Uterus (tissue), 3 donors: ENCODE measurements at regions not wholly inside any gene's neighbourhood (a gene's known extent, or its start where the extent isn't known, plus 50 kb on each side); places are given as distances from the start of the nearest gene placed in this dataset.
"Not testable (repeated sequence)": the region's sequence is repeated elsewhere in the genome, so short reads cannot be mapped to it uniquely, and the experiment has no call there.

Source experiments
- DNase-seq, 2 donors: peaks; one replicate each; pipeline ENCODE4 v3.0.0-alpha.2; 2019 to 2020
- H3K27ac ChIP-seq, 2 donors: fragments of 200-600 bp; sonication (generic); 1 replicate in 1 of 2; 2 replicates in 1 of 2; pipeline ENCODE4 v1.5.1; 2016 to 2018
- H3K27me3 ChIP-seq, 2 donors: fragments of 200-600 bp; sonication (generic); one replicate each; pipeline ENCODE4 v1.5.1; 2018 to 2019; ENCODE audit warnings: control low read depth in 1 of 2
- H3K36me3 ChIP-seq, 2 donors: fragments of 200-600 bp; sonication (generic); one replicate each; pipeline ENCODE4 v1.5.1; 2019; ENCODE audit warnings: control low read depth in 1 of 2
- H3K4me1 ChIP-seq, 2 donors: fragments of 200-600 bp; sonication (generic); one replicate each; pipeline ENCODE4 v1.5.1; 2018 to 2019; ENCODE audit warnings: control low read depth in 1 of 2
- H3K4me3 ChIP-seq, 2 donors: fragments of 200-600 bp; sonication (generic); 1 replicate in 1 of 2; 2 replicates in 1 of 2; pipeline ENCODE4 v1.5.1; 2018 to 2019; ENCODE audit warnings: mild to moderate bottlenecking in 1 of 2
- H3K9me3 ChIP-seq, 2 donors: fragments of 200-600 bp; sonication (generic); one replicate each; pipeline ENCODE4 v1.5.1; 2019; ENCODE audit warnings: control low read depth in 1 of 2
- POLR2A ChIP-seq, 2 donors: fragments of 450-650 bp; IDR thresholded peaks; one replicate each; pipeline ENCODE4 v1.6.1; 2016; ENCODE audit warnings: antibody characterized with exemption in 2 of 2, mild to moderate bottlenecking in 1 of 2, moderate library complexity in 1 of 2
- intact Hi-C: fragments of 100-400 bp; cut with DNase I; formaldehyde crosslinking; loops from one replicate; pipeline ENCODE4 v1.15.1; 2023; ENCODE audit warnings: low total_unique reads
- TF ChIP-seq, protein P1 (sequence below), 4 experiments: fragments of 200-600 bp in 2 of 4; fragments of 450-650 bp in 2 of 4; sonication (generic) in 2 of 4; IDR thresholded peaks; one replicate each; pipeline ENCODE4 v1.5.1; 2016 to 2019; ENCODE audit warnings: antibody characterized with exemption in 4 of 4, mild to moderate bottlenecking in 2 of 4, moderate library complexity in 1 of 4
- donor health status: DM: yes; HTN: yes; CAD: no.

DNA sequence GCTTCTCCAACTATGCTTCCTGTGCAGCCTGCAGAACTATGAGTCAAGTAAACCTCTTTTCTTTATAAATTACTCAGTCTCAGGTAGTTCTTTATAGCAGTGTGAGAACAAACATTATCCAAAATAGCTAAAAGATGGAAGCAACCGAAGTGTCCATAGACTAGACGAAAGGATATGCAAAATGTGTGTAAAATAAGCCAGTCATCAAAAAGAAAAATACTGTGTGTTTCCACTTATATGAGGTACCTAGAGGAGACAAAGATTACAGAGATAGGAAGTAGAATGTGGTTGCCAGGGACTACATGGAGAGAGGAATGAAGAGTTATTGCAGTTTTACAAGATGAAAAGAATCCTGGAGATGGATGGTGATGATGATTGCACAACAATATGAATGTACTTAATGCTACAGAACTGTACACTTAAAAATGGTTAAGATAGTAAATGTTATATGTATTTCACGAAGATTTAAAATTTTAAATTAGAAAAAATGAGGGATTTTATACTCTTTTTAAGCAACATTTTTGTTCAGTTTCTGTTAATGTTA lies 99.3 kb upstream of the FN1 start:
- H3K36me3 ChIP-seq, result no peaks in the 10 kb centered on the region
- no peaks in the 10 kb centered on the region for H3K27me3 ChIP-seq
- TF ChIP-seq, protein P1, sequence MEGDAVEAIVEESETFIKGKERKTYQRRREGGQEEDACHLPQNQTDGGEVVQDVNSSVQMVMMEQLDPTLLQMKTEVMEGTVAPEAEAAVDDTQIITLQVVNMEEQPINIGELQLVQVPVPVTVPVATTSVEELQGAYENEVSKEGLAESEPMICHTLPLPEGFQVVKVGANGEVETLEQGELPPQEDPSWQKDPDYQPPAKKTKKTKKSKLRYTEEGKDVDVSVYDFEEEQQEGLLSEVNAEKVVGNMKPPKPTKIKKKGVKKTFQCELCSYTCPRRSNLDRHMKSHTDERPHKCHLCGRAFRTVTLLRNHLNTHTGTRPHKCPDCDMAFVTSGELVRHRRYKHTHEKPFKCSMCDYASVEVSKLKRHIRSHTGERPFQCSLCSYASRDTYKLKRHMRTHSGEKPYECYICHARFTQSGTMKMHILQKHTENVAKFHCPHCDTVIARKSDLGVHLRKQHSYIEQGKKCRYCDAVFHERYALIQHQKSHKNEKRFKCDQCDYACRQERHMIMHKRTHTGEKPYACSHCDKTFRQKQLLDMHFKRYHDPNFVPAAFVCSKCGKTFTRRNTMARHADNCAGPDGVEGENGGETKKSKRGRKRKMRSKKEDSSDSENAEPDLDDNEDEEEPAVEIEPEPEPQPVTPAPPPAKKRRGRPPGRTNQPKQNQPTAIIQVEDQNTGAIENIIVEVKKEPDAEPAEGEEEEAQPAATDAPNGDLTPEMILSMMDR (IDR thresholded peaks at IDR 0.05), result no peak
- TF ChIP-seq POLR2A (IDR thresholded peaks at IDR 0.05), result no peak
- no peaks in the 10 kb centered on the region for H3K4me1 ChIP-seq
- H3K4me3 ChIP-seq, result no peak overlapping the region
- intact Hi-C loops, result no loop called here
- H3K27ac ChIP-seq, result no peak overlapping the region
- DNase-seq, result no peak
- H3K9me3 ChIP-seq, result no peaks in the 10 kb centered on the region

DNA sequence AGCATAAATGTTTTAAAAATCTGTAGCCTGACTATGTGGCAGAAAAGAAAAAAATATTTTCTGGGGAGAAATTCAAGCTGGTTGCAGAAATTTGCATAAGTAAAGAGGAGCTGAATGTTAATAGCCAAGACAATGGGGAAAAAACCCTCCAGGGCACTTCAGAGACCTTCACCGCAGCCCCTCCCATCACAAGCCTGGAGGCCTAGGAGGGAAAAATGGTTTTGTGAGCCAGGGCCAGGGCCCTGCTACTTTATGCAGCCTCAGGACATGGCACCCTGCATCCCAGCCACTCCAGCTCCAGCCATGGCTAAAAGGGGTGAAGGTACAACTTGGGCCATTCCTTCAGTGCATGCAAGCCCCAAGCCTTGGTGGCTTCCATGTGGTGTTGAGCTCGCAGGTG lies 97.8 kb upstream of the FN1 start:
- H3K4me1 ChIP-seq, H3K27ac ChIP-seq, intact Hi-C loops: not testable (repeated sequence)

DNA sequence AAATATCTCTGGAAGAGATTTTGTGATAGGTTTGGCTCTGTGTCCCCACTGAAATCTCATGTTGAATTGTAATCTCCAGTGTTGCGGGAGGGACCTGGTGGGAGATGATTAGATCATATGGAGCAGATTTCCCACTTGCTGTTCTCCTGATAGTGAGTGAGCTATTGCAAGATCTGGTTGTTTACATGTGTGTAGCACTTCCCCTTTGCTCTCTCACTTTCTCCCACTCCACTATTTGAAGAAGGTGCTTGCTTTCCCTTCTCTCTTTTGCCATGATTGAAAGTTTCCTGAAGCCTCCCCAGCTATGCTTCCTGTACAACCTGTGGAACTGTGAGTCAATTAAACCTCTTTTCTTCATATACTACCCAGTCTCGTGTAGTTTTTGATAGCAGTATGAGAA lies 97.0 kb upstream of the FN1 start:
- Histone ChIP-seq H3K4me3 (no peak overlapping the region), H3K27me3 (no peaks in the 10 kb centered on the region), H3K27ac (no peak overlapping the region), H3K4me1 (no peaks in the 10 kb centered on the region), H3K36me3 (no peaks in the 10 kb centered on the region), H3K9me3 (no peaks in the 10 kb centered on the region)
- TF ChIP-seq, protein P1 (IDR thresholded peaks at IDR 0.05), result no peak
- no peak for TF ChIP-seq POLR2A (IDR thresholded peaks at IDR 0.05)
- intact Hi-C loops, result no loop called here
- DNase-seq, result no peak

More for the DNA sequence above, 97.8 kb upstream of the FN1 start:
- not testable (repeated sequence) for H3K4me3 ChIP-seq, H3K36me3 ChIP-seq, DNase-seq, H3K27me3 ChIP-seq, H3K9me3 ChIP-seq

DNA sequence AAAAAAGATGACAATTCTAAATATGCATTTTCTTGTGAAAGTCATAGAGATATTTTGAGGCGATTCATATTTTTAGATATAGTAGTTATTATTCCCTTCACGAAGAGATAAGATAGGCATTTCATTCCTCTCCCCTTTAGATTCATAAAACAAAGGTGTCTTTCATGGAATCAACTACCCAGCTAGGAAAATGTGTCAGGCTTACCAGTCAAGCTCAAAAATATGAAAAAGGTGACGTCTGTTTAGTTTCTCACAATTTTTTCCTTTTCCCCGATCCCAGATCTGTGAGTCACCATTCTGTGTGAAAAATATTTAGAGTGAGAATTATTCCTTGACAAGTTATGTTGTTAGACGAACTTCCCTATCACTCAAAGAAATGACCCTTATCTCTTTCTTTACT lies 95.4 kb upstream of the FN1 start:
- intact Hi-C loops, result no loop called here
- Histone ChIP-seq H3K9me3 (no peaks in the 10 kb centered on the region), H3K36me3 (no peaks in the 10 kb centered on the region), H3K4me1 (no peaks in the 10 kb centered on the region), H3K27ac (no peak overlapping the region), H3K4me3 (no peak overlapping the region), H3K27me3 (no peaks in the 10 kb centered on the region)
- no peak for DNase-seq
- TF ChIP-seq, protein P1 (IDR thresholded peaks at IDR 0.05), result no peak
- TF ChIP-seq POLR2A (IDR thresholded peaks at IDR 0.05), result no peak

DNA sequence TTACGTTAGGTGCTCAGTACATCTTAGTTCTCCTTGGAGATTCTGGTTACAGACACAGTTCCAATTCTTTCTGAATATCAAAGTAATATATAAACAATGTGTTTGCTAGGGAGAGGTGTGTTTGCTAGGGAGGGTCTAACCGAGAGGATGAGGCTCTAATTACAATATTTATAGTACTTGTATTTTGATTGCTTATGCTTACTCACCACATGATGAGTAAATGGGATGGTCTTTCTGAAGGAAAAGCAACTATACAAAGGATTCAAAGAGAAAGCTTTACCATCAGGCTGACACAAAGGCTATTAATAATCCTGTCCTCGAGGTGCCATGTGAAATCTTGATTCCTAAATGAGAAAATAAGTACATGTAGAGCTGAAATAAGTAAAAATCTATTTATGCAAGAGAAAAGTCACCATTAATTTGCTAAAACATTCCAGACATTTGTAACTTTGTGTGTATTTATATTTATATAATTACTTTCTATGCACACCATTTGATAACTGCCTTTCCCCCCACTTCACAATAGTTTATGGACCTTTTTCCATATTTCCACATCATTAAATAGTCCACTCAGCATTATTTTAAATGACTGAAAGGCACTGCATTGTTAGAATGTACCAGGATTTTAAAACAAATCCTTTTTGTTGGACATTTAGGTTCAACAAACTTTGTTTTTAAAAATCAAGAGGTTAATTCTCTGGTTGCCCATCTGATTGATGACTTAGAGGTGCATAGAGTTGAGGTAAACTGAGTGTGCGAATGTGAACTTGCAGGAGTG lies 94.5 kb upstream of the FN1 start:
- Histone ChIP-seq H3K36me3 (no peaks in the 10 kb centered on the region), H3K27me3 (no peaks in the 10 kb centered on the region), H3K4me3 (no peak overlapping the region), H3K27ac (no peak overlapping the region), H3K4me1 (no peaks in the 10 kb centered on the region), H3K9me3 (no peaks in the 10 kb centered on the region)
- intact Hi-C loops, result no loop called here
- no peak for DNase-seq
- TF ChIP-seq, protein P1 (IDR thresholded peaks at IDR 0.05), result no peak
